Kidney epithelial cell (primary cell): ENCODE measurements at regions not wholly inside any gene's neighbourhood (a gene's known extent, or its start where the extent isn't known, plus 50 kb on each side); places are given as distances from the start of the nearest gene placed in this dataset.
A peak's percentile ranks its signal among the peaks of the same experiment; 100 is the strongest.

Experiments
- DNase-seq: peaks from one replicate; pipeline ENCODE4 v3.0.0-alpha.2; 2010; ENCODE audit warnings: low read depth
- H3K27me3 ChIP-seq: 2 replicates; pipeline ENCODE4 v1.6.0; 2011; ENCODE audit warnings: low read length; ENCODE audit not compliant: control insufficient read depth, insufficient read depth
- H3K36me3 ChIP-seq: 2 replicates; pipeline ENCODE4 v1.5.1; 2011; ENCODE audit warnings: low read length; ENCODE audit not compliant: control insufficient read depth, insufficient read depth
- H3K4me3 ChIP-seq: 2 replicates; pipeline ENCODE4 v1.5.1; 2011; ENCODE audit warnings: low read depth, mild to moderate bottlenecking, control low read depth, low read length
- CTCF ChIP-seq: IDR thresholded peaks from 2 replicates; pipeline ENCODE4 v1.5.1; 2011; ENCODE audit warnings: mild to moderate bottlenecking, moderate library complexity, low read length, control low read depth, inconsistent platforms; ENCODE audit not compliant: insufficient read depth, poor library complexity, severe bottlenecking

- no peak for DNase-seq
- TF ChIP-seq CTCF: no peak
- Histone ChIP-seq H3K27me3 (no peaks in the 10 kb centered on the region), H3K36me3 (no peaks in the 10 kb centered on the region), H3K4me3 (no peak overlapping the region)
These were observed 103.6 kb upstream of the EDEM3 start for GRCh38 chr1:184858288-184858687.

GRCh38 chr1:184854496-184855140 lies 100.0 kb upstream of the EDEM3 start:
- H3K27me3 ChIP-seq: no peaks in the 10 kb centered on the region
- H3K4me3 ChIP-seq: no peak overlapping the region
- TF ChIP-seq CTCF: no peak
- H3K36me3 ChIP-seq: no peaks in the 10 kb centered on the region
- DNase-seq: peak; percentile 7

- TF ChIP-seq CTCF: no peak
These were observed 99.4 kb upstream of the EDEM3 start for GRCh38 chr1:184854036-184854435.

GRCh38 chr1:184851822-184852746 lies 97.4 kb upstream of the EDEM3 start:
- no peaks in the 10 kb centered on the region for H3K27me3 ChIP-seq
- no peak for TF ChIP-seq CTCF
- DNase-seq: no peak

More at GRCh38 chr1:184854036-184854435, 99.4 kb upstream of the EDEM3 start:
- Histone ChIP-seq H3K4me3 (no peak overlapping the region), H3K27me3 (no peaks in the 10 kb centered on the region), H3K36me3 (no peaks in the 10 kb centered on the region)
- DNase-seq: no peak

GRCh38 chr1:184843732-184844495 lies 89.3 kb upstream of the EDEM3 start:
- Histone ChIP-seq H3K4me3 (no peak overlapping the region), H3K27me3 (no peaks in the 10 kb centered on the region), H3K36me3 (no peaks in the 10 kb centered on the region)
- no peak for TF ChIP-seq CTCF
- no peak for DNase-seq

More at GRCh38 chr1:184851822-184852746, 97.4 kb upstream of the EDEM3 start:
- Histone ChIP-seq H3K4me3 (no peak overlapping the region), H3K36me3 (no peaks in the 10 kb centered on the region)
